ENCODE measurements at regions not wholly inside any gene's neighbourhood (a gene's known extent, or its start where the extent isn't known, plus 50 kb on each side); places are given as distances from the start of the nearest gene placed in this dataset.
"Not testable (repeated sequence)": the region's sequence is repeated elsewhere in the genome, so short reads cannot be mapped to it uniquely, and the experiment has no call there.

DNA sequence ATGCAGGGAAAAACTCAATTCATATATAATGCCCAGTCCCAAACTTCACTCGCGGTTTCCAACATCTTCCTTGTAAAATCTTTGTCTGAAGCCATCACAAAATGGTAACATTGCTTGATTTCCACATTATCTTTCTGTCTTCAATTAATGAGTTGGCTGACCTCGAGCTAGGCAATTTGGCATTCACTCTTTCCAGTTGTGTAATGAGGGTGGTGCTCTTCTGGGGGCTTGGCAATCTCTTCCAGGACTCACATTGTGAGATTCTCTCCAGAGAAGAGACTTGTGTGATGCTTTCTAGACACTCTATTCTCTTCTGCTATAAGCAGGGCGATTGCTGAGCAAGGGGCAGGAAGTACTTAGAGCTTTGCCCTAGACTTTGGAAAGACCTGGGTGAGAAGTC is 179.5 kb downstream of the JCAD start:
- no peak for DNase-seq

- DNase-seq: no peak
These were observed 180.9 kb downstream of the JCAD start for GRCh38 chr10:29878492-29878891.

GRCh38 chr10:29877793-29878491 is 181.4 kb downstream of the JCAD start:
- no peak for DNase-seq

DNA sequence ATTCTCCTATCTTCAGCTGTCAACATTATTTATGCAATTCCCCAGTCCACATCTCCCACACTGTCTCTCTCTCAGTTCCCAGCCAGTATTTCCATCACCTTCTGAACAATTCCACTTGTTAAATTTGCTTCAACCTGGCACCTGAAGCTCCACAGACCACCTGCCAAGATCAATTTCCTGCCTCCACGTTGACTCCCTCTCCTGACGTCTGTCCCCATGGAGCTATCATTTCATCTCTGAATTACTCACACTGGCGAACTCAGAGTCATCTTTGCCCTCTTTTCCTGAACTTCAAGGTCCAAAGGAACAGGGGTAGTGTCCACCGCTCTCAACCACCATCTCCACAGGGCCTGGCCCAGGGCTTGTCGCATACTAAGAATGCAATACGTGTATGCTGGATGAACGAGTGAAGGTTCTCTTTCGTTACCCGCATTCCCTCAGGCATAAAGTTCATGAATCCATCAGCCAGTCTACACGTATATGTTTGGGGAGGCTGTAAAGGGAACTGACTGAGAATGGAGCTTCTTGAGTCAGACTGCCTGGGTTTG is 183.3 kb downstream of the JCAD start:
- DNase-seq: no peak

DNA sequence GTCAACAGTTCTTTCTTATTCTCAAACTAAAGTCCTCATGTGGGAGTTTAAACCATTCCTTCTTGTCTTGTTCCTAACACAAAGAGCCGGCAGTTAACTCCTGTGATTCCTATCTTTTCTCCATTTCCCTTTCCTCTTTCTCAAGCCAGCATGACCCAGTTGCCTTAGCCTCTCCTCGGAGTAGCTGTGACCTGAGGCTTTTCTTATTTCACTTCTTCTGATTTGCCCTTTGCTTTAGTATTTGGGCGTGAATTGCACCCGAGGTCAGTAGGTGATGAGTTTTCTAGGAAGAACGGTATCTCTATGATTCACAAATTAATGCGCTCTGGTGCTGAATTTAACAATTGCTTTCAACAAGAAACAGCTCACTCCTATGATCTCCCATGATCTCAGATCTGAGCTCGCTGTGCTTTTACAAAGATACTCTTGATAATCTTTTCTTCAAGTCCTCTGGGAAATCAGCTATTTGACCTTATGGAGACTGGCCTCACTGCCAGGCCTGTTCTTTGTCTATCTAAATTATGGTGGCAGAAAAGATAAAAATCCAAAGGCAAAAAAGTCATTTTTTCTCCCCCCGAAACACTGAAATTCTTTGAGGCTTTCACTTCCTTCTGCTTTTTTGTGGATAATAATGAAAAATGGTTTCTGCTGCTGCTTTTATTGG is 184.6 kb downstream of the JCAD start:
- no peak for DNase-seq

DNA sequence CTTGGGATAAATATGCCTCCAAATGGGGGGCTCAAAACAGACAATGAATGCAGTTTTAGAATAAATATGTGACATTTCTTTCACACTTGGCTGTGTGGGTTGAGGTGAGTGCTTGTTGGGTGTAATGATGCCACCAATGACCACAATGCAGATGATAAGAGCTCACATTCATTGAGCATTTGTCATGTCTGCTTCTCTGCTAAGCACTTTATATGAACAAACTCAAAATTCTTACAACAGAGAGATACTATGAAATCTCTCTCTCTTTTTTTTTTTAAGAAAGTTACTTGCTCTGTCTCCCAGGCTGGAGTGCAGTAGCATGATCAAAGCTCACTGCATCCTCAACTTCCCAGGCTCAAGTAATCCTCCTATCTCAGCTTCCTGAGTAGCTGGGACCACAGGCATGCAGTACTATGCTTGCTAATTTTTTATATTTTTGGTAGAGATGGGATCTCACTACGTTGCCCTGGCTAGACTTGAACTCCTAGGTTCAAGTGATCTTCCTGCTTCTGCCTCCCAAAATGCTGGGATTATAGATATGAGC is 185.4 kb downstream of the JCAD start:
- no peak for DNase-seq

DNA sequence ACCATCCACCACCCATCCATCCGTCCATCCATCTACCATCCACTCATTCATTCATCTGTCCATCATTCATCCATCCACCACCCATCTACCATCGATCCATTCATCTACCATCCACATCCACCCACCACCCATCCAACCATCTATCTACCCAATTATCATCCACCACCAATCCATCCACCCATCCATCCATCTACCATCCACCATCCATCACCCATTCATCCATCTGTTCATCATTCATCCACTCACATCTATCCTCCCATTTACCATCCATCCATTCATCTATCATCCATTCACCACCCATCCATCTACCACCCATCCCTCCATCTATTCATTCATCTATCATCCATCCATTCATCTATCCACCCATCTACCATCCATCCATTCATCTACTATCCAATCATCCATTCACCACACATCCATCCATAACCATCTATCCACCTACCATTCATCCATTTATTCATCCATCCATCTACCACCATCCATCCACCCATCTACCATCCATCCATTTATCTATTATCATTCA is 188.8 kb downstream of the JCAD start:
- no peak for DNase-seq

DNA sequence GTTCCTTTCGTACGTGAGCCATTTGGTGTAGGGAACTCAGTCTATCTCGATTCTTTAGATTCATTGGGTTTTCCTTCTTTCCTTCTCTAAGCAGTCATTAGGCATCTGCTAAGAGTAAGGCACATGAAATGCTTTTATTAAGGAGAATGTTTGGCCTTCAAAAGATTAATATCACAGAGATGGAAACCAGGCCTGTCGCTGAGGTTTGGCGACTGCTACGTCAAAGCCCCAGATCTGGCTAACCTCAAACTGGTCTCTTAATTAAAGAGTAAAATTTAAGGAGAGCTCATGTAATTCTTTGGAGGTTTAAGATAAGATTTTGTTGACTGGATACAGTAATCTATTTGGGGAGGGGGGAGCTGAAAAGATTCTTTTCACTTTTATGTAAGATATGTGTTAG is 189.8 kb downstream of the JCAD start:
- DNase-seq: no peak

GRCh38 chr10:29866356-29866755 is 193.0 kb downstream of the JCAD start:
- no peak for DNase-seq

DNA sequence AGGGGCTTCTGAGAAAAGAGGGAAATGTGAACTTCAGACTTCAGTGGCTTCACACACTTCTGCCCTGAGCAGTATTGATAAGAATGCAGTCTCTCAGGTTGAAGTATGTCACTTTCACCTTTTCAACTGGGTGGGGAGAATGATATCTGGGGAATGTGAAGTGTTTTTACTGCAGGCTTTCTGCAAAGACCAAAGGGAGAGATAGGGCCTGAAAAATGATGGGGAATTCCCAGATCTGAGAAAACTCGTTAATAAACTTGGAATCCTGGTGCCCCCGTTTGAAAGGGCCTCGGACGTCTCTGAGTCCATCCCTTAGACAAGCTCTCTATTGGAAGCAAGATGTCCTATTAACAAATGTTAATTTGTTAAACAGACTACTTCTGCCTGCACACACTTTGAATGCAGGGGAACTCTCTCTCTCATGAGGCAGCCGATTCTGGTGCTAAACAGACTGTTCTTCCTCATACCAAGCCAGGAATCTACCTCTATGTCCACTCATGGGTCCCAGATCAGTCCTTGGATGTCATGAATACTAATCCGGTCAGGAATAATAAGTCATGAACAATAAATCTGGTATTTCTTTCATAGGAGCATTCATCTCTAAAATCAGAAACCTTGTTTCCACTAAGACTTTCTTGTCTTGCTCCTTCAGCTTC is 193.6 kb downstream of the JCAD start:
- DNase-seq: no peak

DNA sequence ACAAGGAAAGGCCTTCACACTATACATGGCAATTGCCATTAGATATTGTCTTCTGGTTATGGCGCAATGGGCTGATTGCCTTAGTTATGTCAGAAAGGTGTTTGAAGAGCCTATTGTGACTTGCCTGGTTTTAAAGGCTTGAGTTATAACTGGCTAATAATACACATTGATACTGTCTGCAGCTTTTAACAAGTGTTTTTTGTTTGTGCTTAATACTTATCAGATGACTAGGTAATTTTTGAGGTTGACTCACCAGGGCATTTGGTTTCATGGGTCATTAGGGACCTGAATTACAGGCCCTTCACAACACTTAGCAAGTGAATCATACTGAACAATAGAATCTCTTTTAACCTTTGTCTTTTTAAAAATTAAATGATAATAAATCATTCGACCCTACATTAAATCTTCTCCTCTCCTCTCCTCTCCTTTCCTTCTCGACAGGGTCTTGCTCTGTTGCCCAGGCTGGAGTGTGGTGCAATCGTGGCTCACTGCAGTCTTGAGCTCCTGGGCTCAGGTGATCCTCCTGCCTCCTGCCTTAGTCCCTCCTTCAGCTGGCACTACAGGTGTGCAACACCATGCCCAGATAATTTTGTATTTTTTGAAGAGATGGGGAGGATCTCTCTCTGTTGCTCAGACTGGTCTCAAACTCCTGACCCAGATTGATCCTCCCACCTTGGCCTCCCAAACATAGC is 196.3 kb downstream of the JCAD start:
- DNase-seq: no peak

- no peak for DNase-seq
These were observed 197.4 kb downstream of the JCAD start for GRCh38 chr10:29861811-29862505.

- not testable (repeated sequence) for DNase-seq
These were observed 198.2 kb downstream of the JCAD start for GRCh38 chr10:29861231-29861630.

DNA sequence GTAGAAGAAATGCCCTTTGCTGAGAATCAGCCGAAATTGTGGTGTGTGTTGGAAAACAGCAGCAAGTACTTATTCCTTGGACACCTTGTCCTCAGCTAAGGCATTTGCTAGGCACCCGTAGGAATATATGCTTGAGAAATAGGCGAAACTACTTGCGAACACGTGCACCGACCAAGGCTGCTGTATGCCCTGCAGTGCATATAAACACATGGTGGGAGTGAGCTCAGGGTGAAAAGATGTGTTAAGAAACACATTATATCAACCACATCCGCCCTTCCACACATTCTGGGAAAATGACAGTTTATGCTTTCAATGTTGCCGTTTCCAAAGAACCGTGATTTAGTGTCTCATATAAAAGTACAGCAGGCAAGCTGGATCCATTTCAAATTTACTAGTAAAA is 199.2 kb downstream of the JCAD start:
- no peak for DNase-seq

DNA sequence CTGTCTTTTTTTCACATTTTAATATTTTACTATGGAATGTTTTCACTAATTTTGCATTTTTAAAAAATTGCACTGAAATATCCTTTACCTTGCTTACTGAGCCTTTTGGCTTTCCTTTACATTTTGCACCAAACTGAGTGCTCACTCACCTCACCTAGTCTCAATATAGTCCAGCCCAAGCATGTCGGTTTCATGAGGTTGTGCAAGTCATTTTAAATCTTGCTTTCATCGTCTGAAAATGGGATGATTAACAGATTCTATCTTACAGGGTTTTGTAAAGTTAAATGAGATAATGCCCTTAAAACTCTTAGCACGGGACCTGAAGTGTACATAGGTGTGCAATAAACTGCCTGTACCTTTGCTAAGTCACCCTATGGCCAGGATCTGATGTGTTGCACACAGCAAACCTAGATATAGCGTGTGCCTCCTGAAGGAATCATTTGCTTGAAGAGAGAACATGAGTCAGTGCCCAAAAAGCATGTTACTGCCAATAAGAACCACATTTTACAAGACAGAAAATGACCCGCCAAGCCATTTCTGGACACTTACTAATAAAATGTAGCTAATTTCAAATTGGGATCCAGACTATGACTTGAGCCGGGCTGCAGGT is 199.8 kb downstream of the JCAD start:
- DNase-seq: no peak

GRCh38 chr10:29858702-29859267 is 200.6 kb downstream of the JCAD start:
- DNase-seq: no peak

DNA sequence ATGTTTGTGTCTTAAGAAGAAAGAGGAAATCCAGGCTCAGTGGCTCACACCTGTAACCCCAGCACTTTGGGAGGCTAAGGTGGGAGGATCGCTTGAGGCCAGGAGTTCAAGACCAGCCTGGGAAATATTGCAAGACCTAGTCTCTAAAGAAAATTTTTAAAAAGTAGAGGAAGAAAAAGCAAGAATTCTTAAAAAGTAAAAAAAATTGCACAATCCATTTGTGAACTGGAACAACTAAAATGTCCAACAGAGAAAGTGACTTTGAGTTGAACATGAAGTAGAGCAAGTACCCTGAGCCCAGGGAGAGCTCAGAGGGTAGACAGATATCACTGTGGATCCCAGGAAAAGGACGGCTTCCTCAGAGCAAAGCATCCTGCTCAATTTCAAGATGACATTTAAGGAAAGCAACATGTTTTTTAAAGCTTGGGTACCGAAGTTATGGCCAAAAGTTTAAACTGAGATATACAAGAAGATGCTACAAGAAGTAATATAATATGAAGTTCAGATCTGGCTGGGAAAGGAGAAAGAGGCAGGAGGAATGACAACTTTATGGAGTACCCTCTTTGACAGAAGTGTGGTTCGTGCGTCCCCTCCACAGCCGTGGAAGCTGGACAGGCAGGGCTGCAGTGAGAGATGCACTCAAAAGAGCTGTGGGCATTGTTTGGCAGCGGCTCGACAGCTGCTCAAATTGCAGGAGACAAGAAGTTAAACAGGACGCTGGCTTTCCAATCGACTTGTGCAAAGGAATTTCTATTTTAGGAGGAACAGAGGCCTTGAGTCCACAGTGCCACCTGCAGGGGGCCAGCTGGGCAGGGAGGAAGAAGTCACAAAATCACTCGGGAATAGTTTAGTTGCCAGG is 201.3 kb downstream of the JCAD start:
- DNase-seq: no peak

DNA sequence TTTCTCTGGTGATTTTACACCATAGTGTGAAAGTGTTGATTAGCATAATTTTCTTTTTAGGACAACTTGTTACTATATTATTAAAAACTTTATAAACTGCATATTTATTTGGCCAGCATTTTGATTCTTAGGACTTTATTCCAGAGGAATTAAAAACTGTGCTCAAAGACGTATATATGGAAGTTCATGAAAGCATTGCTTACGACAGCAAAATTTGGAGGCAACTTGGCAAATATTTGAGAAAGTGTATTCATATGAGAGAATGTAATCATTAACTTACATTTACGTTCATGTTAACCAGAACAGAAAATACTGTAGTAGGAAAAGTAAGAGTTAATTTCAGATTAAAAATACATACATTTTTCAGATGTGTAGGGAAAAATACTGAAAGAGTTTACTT is 203.1 kb downstream of the JCAD start:
- DNase-seq: no peak

DNA sequence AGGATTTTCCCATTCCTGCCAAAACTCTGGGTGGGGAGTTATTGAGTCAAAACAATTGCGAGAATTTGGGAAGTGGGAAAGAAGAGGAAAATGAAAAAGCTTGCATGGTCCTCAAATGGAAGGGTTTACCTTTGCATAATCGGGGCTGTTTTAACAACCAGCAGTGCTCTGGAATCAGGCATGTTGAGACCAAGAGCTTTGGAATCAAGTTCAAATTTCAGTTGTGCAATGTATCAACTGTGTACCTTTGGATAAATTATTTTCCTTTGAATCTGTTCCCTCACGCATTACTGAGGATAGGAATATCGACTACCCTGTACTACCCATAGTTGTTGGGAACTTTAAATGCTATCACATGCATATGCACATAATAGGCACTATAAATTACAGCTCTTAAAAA is 205.5 kb downstream of the JCAD start:
- no peak for DNase-seq

DNA sequence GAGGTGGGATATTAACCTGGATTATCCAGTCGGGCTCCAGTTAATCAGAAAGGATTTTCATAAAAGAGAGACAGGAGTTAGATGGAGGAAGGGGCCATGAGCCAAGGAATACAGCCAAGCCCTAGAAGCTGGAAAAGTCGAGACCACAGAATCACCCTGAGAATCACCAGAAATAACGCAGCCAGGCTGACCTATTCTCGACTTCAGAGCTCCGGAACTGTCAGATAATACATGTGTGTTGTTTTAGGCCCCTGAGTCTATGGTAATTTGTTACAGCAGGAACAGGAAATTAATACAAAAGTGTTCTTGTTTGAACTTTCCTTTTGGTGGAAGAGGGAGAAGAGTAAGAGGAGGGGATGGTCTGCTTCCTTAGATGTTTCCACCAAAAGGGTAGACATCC is 208.1 kb downstream of the JCAD start:
- no peak for DNase-seq
